H9 (cell line): ENCODE measurements at regions not wholly inside any gene's neighbourhood (a gene's known extent, or its start where the extent isn't known, plus 50 kb on each side); places are given as distances from the start of the nearest gene placed in this dataset.
"Not testable (repeated sequence)": the region's sequence is repeated elsewhere in the genome, so short reads cannot be mapped to it uniquely, and the experiment has no call there.

Experiments
- DNase-seq: peaks from one replicate; pipeline ENCODE4 v3.0.0-alpha.2; 2017
- H2AFZ ChIP-seq: one replicate; pipeline ENCODE4 v1.6.1; 2013; ENCODE audit warnings: mild to moderate bottlenecking, low read length, control low read depth, moderate library complexity
- H2AK5ac ChIP-seq: 2 replicates; pipeline ENCODE4 v1.6.1; 2013; ENCODE audit warnings: low read length, control low read depth, mixed read lengths; ENCODE audit not compliant: insufficient read length
- H2BK120ac ChIP-seq: one replicate; pipeline ENCODE4 v1.6.1; 2013; ENCODE audit warnings: low read depth, mild to moderate bottlenecking, low read length, control low read depth, inconsistent platforms; ENCODE audit not compliant: poor library complexity, severe bottlenecking
- H2BK12ac ChIP-seq: 2 replicates; pipeline ENCODE4 v1.6.1; 2013; ENCODE audit warnings: low read length, control low read depth, mixed read lengths, low read depth; ENCODE audit not compliant: insufficient read length
- H2BK15ac ChIP-seq: 2 replicates; pipeline ENCODE4 v1.6.1; 2013; ENCODE audit warnings: low read depth, low read length, control low read depth
- H2BK20ac ChIP-seq: one replicate; pipeline ENCODE4 v1.6.1; 2013; ENCODE audit warnings: low read depth, mild to moderate bottlenecking, low read length, control low read depth, inconsistent platforms; ENCODE audit not compliant: poor library complexity, severe bottlenecking
- H2BK5ac ChIP-seq: 2 replicates; pipeline ENCODE4 v1.6.1; 2013; ENCODE audit warnings: low read length, control low read depth, mixed read lengths; ENCODE audit not compliant: insufficient read length
- H3K14ac ChIP-seq: 2 replicates; pipeline ENCODE4 v1.6.1; 2013; ENCODE audit warnings: low read length, control low read depth; ENCODE audit not compliant: insufficient read depth
- H3K18ac ChIP-seq: 2 replicates; pipeline ENCODE4 v1.6.1; 2013; ENCODE audit warnings: low read depth, mild to moderate bottlenecking, mixed read lengths, low read length, control low read depth; ENCODE audit not compliant: insufficient read length
- H3K23ac ChIP-seq: 2 replicates; pipeline ENCODE4 v1.6.1; 2013; ENCODE audit warnings: low read length, control low read depth, mixed read lengths, low read depth; ENCODE audit not compliant: insufficient read length
- H3K23me2 ChIP-seq: 2 replicates; pipeline ENCODE4 v1.6.1; 2013; ENCODE audit warnings: low read depth, mild to moderate bottlenecking, mixed read lengths, low read length, control low read depth; ENCODE audit not compliant: insufficient read length, poor library complexity, severe bottlenecking
- H3K27ac ChIP-seq: 2 replicates; pipeline ENCODE4 v1.5.1; 2013; ENCODE audit warnings: low read length, control low read depth, mixed read lengths, low read depth; ENCODE audit not compliant: insufficient read length
- H3K27me3 ChIP-seq: 2 replicates; pipeline ENCODE4 v1.6.1; 2013; ENCODE audit warnings: low read length, control low read depth, inconsistent platforms; ENCODE audit not compliant: insufficient read depth
- H3K4ac ChIP-seq: 2 replicates; pipeline ENCODE4 v1.6.1; 2013; ENCODE audit warnings: low read depth, mild to moderate bottlenecking, control low read depth, inconsistent platforms, low read length, moderate library complexity
- H3K4me1 ChIP-seq: 2 replicates; pipeline ENCODE4 v1.6.1; 2013; ENCODE audit warnings: low read length, control low read depth, inconsistent platforms; ENCODE audit not compliant: insufficient read depth
- H3K4me2 ChIP-seq: 2 replicates; pipeline ENCODE4 v1.6.1; 2013; ENCODE audit warnings: low read length, control low read depth, mixed read lengths; ENCODE audit not compliant: insufficient read length, insufficient read depth
- H3K56ac ChIP-seq: 2 replicates; pipeline ENCODE4 v1.6.1; 2013; ENCODE audit warnings: low read depth, mild to moderate bottlenecking, mixed read lengths, low read length, control low read depth; ENCODE audit not compliant: insufficient read length
- H3K79me1 ChIP-seq: 2 replicates; pipeline ENCODE4 v1.6.1; 2013; ENCODE audit warnings: low read depth, mild to moderate bottlenecking, moderate library complexity, low read length, control low read depth, inconsistent platforms; ENCODE audit not compliant: insufficient read depth, poor library complexity, severe bottlenecking
- H3K79me2 ChIP-seq: 2 replicates; pipeline ENCODE4 v1.6.1; 2013; ENCODE audit warnings: low read length, control low read depth, inconsistent platforms; ENCODE audit not compliant: insufficient read depth
- H3K9ac ChIP-seq: 2 replicates; pipeline ENCODE4 v1.6.1; 2013; ENCODE audit warnings: low read length, control low read depth, mixed read lengths; ENCODE audit not compliant: insufficient read length; ENCODE audit errors: extremely low read depth
- H3K9me3 ChIP-seq: one replicate; pipeline ENCODE4 v1.6.1; 2013; ENCODE audit warnings: low read depth, low read length, inconsistent platforms; ENCODE audit not compliant: control insufficient read depth
- H3T11ph ChIP-seq: one replicate; pipeline ENCODE4 v1.6.1; 2013; ENCODE audit warnings: mild to moderate bottlenecking, low read length, control low read depth, inconsistent platforms
- H4K20me1 ChIP-seq: one replicate; pipeline ENCODE4 v1.6.1; 2013; ENCODE audit not compliant: control insufficient read depth, insufficient read length, insufficient read depth
- H4K5ac ChIP-seq: 2 replicates; pipeline ENCODE4 v1.6.1; 2013; ENCODE audit warnings: low read depth, mild to moderate bottlenecking, mixed read lengths, low read length, control low read depth; ENCODE audit not compliant: insufficient read length
- H4K8ac ChIP-seq: replicated peaks from 2 replicates; pipeline ENCODE4 v1.6.1; 2013; ENCODE audit warnings: low read length, control low read depth, mixed read lengths, low read depth; ENCODE audit not compliant: insufficient read length
- H4K91ac ChIP-seq: 2 replicates; pipeline ENCODE4 v1.6.1; 2013; ENCODE audit warnings: low read depth, mild to moderate bottlenecking, moderate library complexity, mixed read lengths, low read length, control low read depth; ENCODE audit not compliant: insufficient read length
- H3K27ac Mint-ChIP-seq, 3 experiments: 2 replicates in 2 of 3; 3 replicates in 1 of 3; pipeline ENCODE4 v1.8.0; 2020 to 2021; ENCODE audit warnings: mixed read lengths in 3 of 3, mild to moderate bottlenecking in 1 of 3, moderate library complexity in 1 of 3
- H3K27me3 Mint-ChIP-seq: 2 replicates; pipeline ENCODE4 v1.8.0; 2021; ENCODE audit warnings: low read depth, mild to moderate bottlenecking, moderate library complexity, mixed read lengths
- H3K36me3 Mint-ChIP-seq, 3 experiments: 2 replicates in 2 of 3; 3 replicates in 1 of 3; pipeline ENCODE4 v1.8.0; 2020 to 2021; ENCODE audit warnings: low read depth in 3 of 3, mixed read lengths in 3 of 3; ENCODE audit not compliant: insufficient read depth in 1 of 3
- H3K4me1 Mint-ChIP-seq, 2 experiments: 2 replicates each; pipeline ENCODE4 v1.8.0; 2020; ENCODE audit warnings: mixed read lengths in 2 of 2
- H3K4me3 Mint-ChIP-seq, 2 experiments: 2 replicates in 1 of 2; 3 replicates in 1 of 2; pipeline ENCODE4 v1.8.0; 2020 to 2021; ENCODE audit warnings: mild to moderate bottlenecking in 2 of 2, mixed read lengths in 2 of 2, moderate library complexity in 1 of 2
- H3K9me3 Mint-ChIP-seq, 2 experiments: 2 replicates in 1 of 2; 3 replicates in 1 of 2; pipeline ENCODE4 v1.8.0; 2020; ENCODE audit warnings: mild to moderate bottlenecking in 2 of 2, mixed read lengths in 2 of 2, moderate library complexity in 1 of 2
- WGBS: extraction: QIAGEN DNeasy Blood & Tissue Kit; methylation state at CpG from one replicate; pipeline ENCODE4 v1.1.7; 2013; ENCODE audit warnings: missing lambda C conversion rate, low lambda C conversion rate, mixed read lengths; ENCODE audit not compliant: insufficient read length; ENCODE audit errors: extremely low coverage; 5-methylcytosine and 5-hydroxymethylcytosine counted together

- not testable (repeated sequence) for H4K8ac ChIP-seq, H4K91ac ChIP-seq, H3K9me3 ChIP-seq, H3K79me1 ChIP-seq, H3K56ac ChIP-seq, H3K23me2 ChIP-seq, H3K4ac ChIP-seq, H4K5ac ChIP-seq, H3K23ac ChIP-seq, H3K4me1 ChIP-seq, H3K27ac Mint-ChIP-seq, H3K79me2 ChIP-seq, H3K9me3 Mint-ChIP-seq, H3K36me3 Mint-ChIP-seq, H3T11ph ChIP-seq, H3K14ac ChIP-seq, H2BK5ac ChIP-seq, H2BK20ac ChIP-seq, DNase-seq, H4K20me1 ChIP-seq, H2BK15ac ChIP-seq, H3K18ac ChIP-seq, H2BK120ac ChIP-seq, H3K4me1 Mint-ChIP-seq, H2AK5ac ChIP-seq, H3K27me3 Mint-ChIP-seq, H2BK12ac ChIP-seq, H2AFZ ChIP-seq, H3K27ac ChIP-seq, H3K9ac ChIP-seq, H3K27me3 ChIP-seq
- H3K4me3 Mint-ChIP-seq = peak overlapping the region; percentile 60 to 81
- H3K4me2 ChIP-seq = peak overlapping the region; percentile 48
- no CpG with 5 or more reads among the region's 47 CpGs for WGBS
Measured at GRCh38 chr2:87075054-87075790, 53.6 kb upstream of the PLGLB1 start.

DNA sequence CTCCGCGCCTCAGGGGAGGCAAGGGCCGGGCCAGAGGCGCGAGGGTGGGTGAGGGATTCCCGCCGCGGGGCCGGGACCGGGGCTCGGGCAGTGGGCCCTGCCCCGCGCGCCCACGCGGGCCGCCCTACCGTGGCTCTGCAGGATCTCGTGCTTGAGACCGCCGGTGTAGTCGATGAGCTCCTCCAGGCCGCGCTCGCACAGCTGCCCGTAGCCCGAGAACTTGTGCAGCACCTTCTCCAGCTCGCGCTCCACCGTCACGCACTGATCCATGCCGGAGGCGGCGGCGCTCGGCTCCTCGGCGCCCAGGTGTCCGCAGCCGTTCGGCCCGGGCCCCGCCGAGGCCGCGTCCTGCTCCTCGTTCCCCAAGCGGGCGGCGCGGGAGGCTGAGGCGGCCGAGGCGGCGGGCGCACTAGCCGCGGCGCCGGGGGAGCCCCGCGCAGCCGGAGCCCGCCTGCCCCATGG, 54.2 kb upstream of the PLGLB1 start:
- not testable (repeated sequence) for H3K23ac ChIP-seq, H3K27me3 ChIP-seq, H2BK120ac ChIP-seq, H3K4me1 ChIP-seq, H2BK5ac ChIP-seq, H3K4me2 ChIP-seq, H3T11ph ChIP-seq, H3K79me2 ChIP-seq, H3K9me3 ChIP-seq, H3K4me1 Mint-ChIP-seq, H4K20me1 ChIP-seq, H3K9me3 Mint-ChIP-seq, H3K23me2 ChIP-seq, H2BK15ac ChIP-seq, H3K79me1 ChIP-seq, H2AK5ac ChIP-seq, H3K56ac ChIP-seq, H4K5ac ChIP-seq, H4K91ac ChIP-seq, H2BK12ac ChIP-seq, H3K27me3 Mint-ChIP-seq, H2AFZ ChIP-seq, H2BK20ac ChIP-seq, H3K36me3 Mint-ChIP-seq, H4K8ac ChIP-seq, H3K27ac ChIP-seq, H3K18ac ChIP-seq, H3K4ac ChIP-seq, H3K27ac Mint-ChIP-seq
- WGBS = no CpG with 5 or more reads among the region's 64 CpGs
- peak; percentile 29 for DNase-seq
- peak overlapping the region; percentile 71; the same call in 1 of the 2 replicates for H3K14ac ChIP-seq
- peak overlapping the region; percentile 65 for H3K9ac ChIP-seq
- H3K4me3 Mint-ChIP-seq = peak overlapping the region; percentile 74 to 84
